ENCODE measurements at regions not wholly inside any gene's neighbourhood (a gene's known extent, or its start where the extent isn't known, plus 50 kb on each side); places are given as distances from the start of the nearest gene placed in this dataset.

GRCh38 chr1:239603530-239603929 is 217.2 kb downstream of the CHRM3 start:
- DNase-seq: no peak

GRCh38 chr1:239606850-239607400 is 220.6 kb downstream of the CHRM3 start:
- no peak for DNase-seq

- no peak for DNase-seq
Observed at GRCh38 chr1:239608469-239608868, 222.1 kb downstream of the CHRM3 start.

- DNase-seq: no peak
Observed at GRCh38 chr1:239612379-239612778, 226.0 kb downstream of the CHRM3 start.

- DNase-seq: no peak
Observed at GRCh38 chr1:239616673-239617072, 230.3 kb downstream of the CHRM3 start.

GRCh38 chr1:239617259-239617658 is 230.9 kb downstream of the CHRM3 start:
- no peak for DNase-seq

- no peak for DNase-seq
Observed at GRCh38 chr1:239617731-239618130, 231.4 kb downstream of the CHRM3 start.

GRCh38 chr1:239619190-239619589 is 232.8 kb downstream of the CHRM3 start:
- DNase-seq: no peak

GRCh38 chr1:239630767-239631166 is 244.4 kb downstream of the CHRM3 start:
- DNase-seq: no peak

- no peak for DNase-seq
Observed at GRCh38 chr1:239633432-239633831, 247.1 kb downstream of the CHRM3 start.

- no peak for DNase-seq
Observed at GRCh38 chr1:239635276-239635675, 248.9 kb downstream of the CHRM3 start.

- no peak for DNase-seq
Observed at GRCh38 chr1:239636347-239636746, 250.0 kb downstream of the CHRM3 start.

- no peak for DNase-seq
Observed at GRCh38 chr1:239644604-239645003, 258.2 kb downstream of the CHRM3 start.

- no peak for DNase-seq
Observed at GRCh38 chr1:239647045-239647444, 260.7 kb downstream of the CHRM3 start.

- no peak for DNase-seq
Observed at GRCh38 chr1:239647964-239648632, 261.7 kb downstream of the CHRM3 start.

GRCh38 chr1:239655023-239655422 is 268.7 kb downstream of the CHRM3 start:
- DNase-seq: no peak

- no peak for DNase-seq
Observed at GRCh38 chr1:239657291-239657690, 270.9 kb downstream of the CHRM3 start.

- no peak for DNase-seq
Observed at GRCh38 chr1:239662950-239663349, 276.6 kb downstream of the CHRM3 start.

- DNase-seq: no peak
Observed at GRCh38 chr1:239672256-239672655, 285.9 kb downstream of the CHRM3 start.

- no peak for DNase-seq
Observed at GRCh38 chr1:239675735-239676134, 289.4 kb downstream of the CHRM3 start.

GRCh38 chr1:239676522-239677273 is 290.3 kb downstream of the CHRM3 start:
- DNase-seq: no peak

GRCh38 chr1:239677362-239677761 is 291.0 kb downstream of the CHRM3 start:
- DNase-seq: no peak

- no peak for DNase-seq
Observed at GRCh38 chr1:239678181-239678580, 291.8 kb downstream of the CHRM3 start.

GRCh38 chr1:239682046-239682445 is 295.7 kb downstream of the CHRM3 start:
- DNase-seq: no peak
